K562 (cell line): ENCODE measurements at regions not wholly inside any gene's neighbourhood (a gene's known extent, or its start where the extent isn't known, plus 50 kb on each side); places are given as distances from the start of the nearest gene placed in this dataset.

Source experiments
- ATAC-seq: fragments of 200-7000 bp; cut with Tn5 transposase; 3 replicates; pipeline ENCODE4 v1.9.1; 2020; ENCODE audit warnings: moderate library complexity
- BruUV-seq: library from RNA; stranded (reverse); fragments of 400-500 nt; replicated peaks from 2 replicates; lab custom pipeline; 2021; lab: Mats Ljungman, UMichigan
- CTCF ChIA-PET: fragments of 300-600 bp; formaldehyde crosslinking; extraction: SDS; loops from one replicate; lab custom pipeline; 2021; ENCODE audit warnings: low intra/inter-chr PET ratio; lab: Yijun Ruan, JAX
- POLR2A ChIA-PET: fragments of 300-600, 350-650 bp; sonication (Branson Sonifier 250); formaldehyde crosslinking; extraction: SDS; loops from one replicate; lab custom pipeline; 2021; ENCODE audit warnings: antibody characterized with exemption, inconsistent platforms; lab: Yijun Ruan, JAX
- DNase-seq, 4 experiments: peaks; one replicate each; pipeline versions ENCODE4 v3.0.0 to v3.0.0-alpha.2; 2011 to 2018; ENCODE audit warnings: low spot score in 3 of 4, mixed read lengths in 3 of 4; ENCODE audit errors: extremely low read depth in 1 of 4
- FAIRE-seq: peaks from 2 replicates; lab custom pipeline; 2011; peaks lifted over from hg19 to GRCh38; lab: Jason Lieb, UNC
- H2AFZ ChIP-seq: 2 replicates; pipeline ENCODE4 v1.6.0; 2011; ENCODE audit warnings: low read depth, low read length, control low read depth, inconsistent platforms
- H3K27ac ChIP-seq: fragments of 200-600 bp; 3 replicates; pipeline ENCODE4 v1.8.0; 2011; ENCODE audit warnings: low read depth, mild to moderate bottlenecking, control low read depth, inconsistent platforms, low read length, moderate library complexity, mixed read lengths; ENCODE audit errors: extremely low read depth
- H3K27me3 ChIP-seq, 2 experiments: fragments of 300-600 bp in 1 of 2; 2 replicates in 1 of 2; 3 replicates in 1 of 2; pipeline versions ENCODE4 v1.6.0 to v1.8.0; 2011; ENCODE audit warnings: inconsistent platforms in 2 of 2, low read length in 2 of 2, mild to moderate bottlenecking in 1 of 2, mixed read lengths in 1 of 2, moderate library complexity in 1 of 2; ENCODE audit not compliant: control insufficient read depth in 2 of 2, insufficient read depth in 2 of 2
- H3K36me3 ChIP-seq: fragments of 300-600 bp; 3 replicates; pipeline ENCODE4 v1.8.0; 2011; ENCODE audit warnings: mild to moderate bottlenecking, low read length, inconsistent platforms; ENCODE audit not compliant: control insufficient read depth, insufficient read depth
- H3K4me1 ChIP-seq, 2 experiments: fragments of 200-600 bp in 1 of 2; replicated peaks in 1 of 2; 2 replicates in 1 of 2; 3 replicates in 1 of 2; pipeline versions ENCODE4 v1.5.1 to v1.8.0; 2011; ENCODE audit warnings: inconsistent platforms in 2 of 2, low read length in 2 of 2, mild to moderate bottlenecking in 1 of 2, mixed read lengths in 1 of 2, moderate library complexity in 1 of 2; ENCODE audit not compliant: control insufficient read depth in 2 of 2, insufficient read depth in 2 of 2
- H3K4me2 ChIP-seq: 2 replicates; pipeline ENCODE4 v1.6.1; 2011; ENCODE audit warnings: low read length, control low read depth, inconsistent platforms, mixed read lengths; ENCODE audit not compliant: insufficient read depth
- H3K4me3 ChIP-seq: fragments of 200-600 bp; sonication (generic), shearing (Covaris generic); 2 replicates; pipeline ENCODE4 v1.5.1; 2016; ENCODE audit warnings: control low read depth, inconsistent platforms
- H3K79me2 ChIP-seq: fragments of 200-600 bp; 3 replicates; pipeline ENCODE4 v1.8.0; 2011; ENCODE audit warnings: low read length, inconsistent platforms; ENCODE audit not compliant: control insufficient read depth, insufficient read depth
- H3K9ac ChIP-seq, 2 experiments: 2 replicates each; pipeline versions ENCODE4 v1.6.0 to v1.6.1; 2011; ENCODE audit warnings: low read depth in 2 of 2, low read length in 2 of 2, control low read depth in 1 of 2, inconsistent platforms in 1 of 2, mild to moderate bottlenecking in 1 of 2, mixed read lengths in 1 of 2; ENCODE audit not compliant: insufficient read depth in 1 of 2
- H3K9me1 ChIP-seq: one replicate; pipeline ENCODE4 v1.6.0; 2011; ENCODE audit warnings: inconsistent platforms, mild to moderate bottlenecking, low read length, moderate library complexity; ENCODE audit not compliant: control insufficient read depth, insufficient read depth
- H3K9me3 ChIP-seq: replicated peaks from 2 replicates; pipeline ENCODE4 v1.5.1; 2011; ENCODE audit warnings: low read depth, low read length, inconsistent platforms; ENCODE audit not compliant: control insufficient read depth, insufficient read depth
- H4K20me1 ChIP-seq: replicated peaks from 2 replicates; pipeline ENCODE4 v1.6.1; 2011; ENCODE audit warnings: low read length, inconsistent platforms, mixed read lengths; ENCODE audit not compliant: control insufficient read depth, insufficient read depth
- CBFA2T3 ChIP-seq: fragments of 450-650 bp; IDR thresholded peaks from 2 replicates; pipeline ENCODE4 v1.6.1; 2017
- FOXA1 ChIP-seq: fragments of 450-650 bp; IDR thresholded peaks from 2 replicates; pipeline ENCODE4 v1.6.1; 2016; ENCODE audit warnings: mild to moderate bottlenecking, borderline replicate concordance
- FOXK1 ChIP-seq: sonication (generic); formaldehyde crosslinking; IDR thresholded peaks from 2 replicates; pipeline ENCODE4 v1.8.0; 2022; ENCODE audit warnings: missing genetic modification reagents, mild to moderate bottlenecking, borderline replicate concordance
- GABPB2 ChIP-seq: fragments of 250-450 bp; sonication (Bioruptor Pico); conservative IDR thresholded peaks from 2 replicates; pipeline ENCODE4 v1.5.1; 2021; ENCODE audit warnings: mild to moderate bottlenecking
- HINFP ChIP-seq: fragments of 450-650 bp; conservative IDR thresholded peaks from 2 replicates; pipeline ENCODE4 v1.6.1; 2016; ENCODE audit warnings: missing genetic modification characterization, low read depth, mild to moderate bottlenecking, control low read depth, missing compliant biosample characterization
- HNRNPUL1 ChIP-seq: fragments of 200-400 bp; formaldehyde crosslinking; IDR thresholded peaks from 2 replicates; pipeline ENCODE4 v1.6.1; 2017; ENCODE audit warnings: low read length
- IRF2 ChIP-seq: sonication (generic); formaldehyde crosslinking; IDR thresholded peaks from 2 replicates; pipeline ENCODE4 v1.8.1; 2022; ENCODE audit warnings: mild to moderate bottlenecking, missing genetic modification reagents
- JUN ChIP-seq, 2 experiments: sonication (generic) in 1 of 2; formaldehyde crosslinking in 1 of 2; IDR thresholded peaks; 2 replicates each; pipeline versions ENCODE4 v1.6.1 to v1.8.0; 2012 to 2022; ENCODE audit warnings: borderline replicate concordance in 2 of 2, mild to moderate bottlenecking in 2 of 2, improper control_type of control experiment in 1 of 2, low read depth in 1 of 2, low read length in 1 of 2, missing genetic modification reagents in 1 of 2
- PHB ChIP-seq: fragments of 250-450 bp; sonication (Bioruptor Pico); IDR thresholded peaks from 2 replicates; pipeline ENCODE4 v1.5.0; 2021
- SMC3 ChIP-seq: conservative IDR thresholded peaks from 2 replicates; pipeline ENCODE4 v1.6.1; 2011; ENCODE audit warnings: low read depth, low read length, improper control_type of control experiment; ENCODE audit not compliant: insufficient read depth
- THRAP3 ChIP-seq: fragments of 450-650 bp; IDR thresholded peaks from 2 replicates; pipeline ENCODE4 v1.6.1; 2016; ENCODE audit warnings: mild to moderate bottlenecking, inconsistent platforms, borderline replicate concordance
- ZBTB17 ChIP-seq: fragments of 450-650 bp; formaldehyde crosslinking; IDR thresholded peaks from 2 replicates; pipeline ENCODE4 v1.4.0; 2020; ENCODE audit warnings: mild to moderate bottlenecking
- ZFP91 ChIP-seq: sonication (generic); formaldehyde crosslinking; IDR thresholded peaks from 2 replicates; pipeline ENCODE4 v1.8.0; 2022; ENCODE audit warnings: mild to moderate bottlenecking, missing genetic modification reagents
- ZNF609 ChIP-seq: sonication (generic); formaldehyde crosslinking; IDR thresholded peaks from 2 replicates; pipeline ENCODE4 v1.8.1; 2023; ENCODE audit warnings: missing genetic modification reagents, mild to moderate bottlenecking, borderline replicate concordance
- WGBS: fragments of 100-300 bp; shearing (Covaris generic); methylation state at CpG from one replicate; pipeline ENCODE4 v1.1.6; 2016; ENCODE audit warnings: low coverage, mixed read lengths; ENCODE audit not compliant: insufficient coverage; ENCODE audit errors: missing lambda C conversion rate; 5-methylcytosine and 5-hydroxymethylcytosine counted together
- in situ Hi-C: fragments of 300-500 bp; cut with MboI; formaldehyde crosslinking; loops from 4 replicates; pipeline ENCODE4 v1.15.0; 2018; ENCODE audit warnings: inconsistent platforms, mixed read lengths
- intact Hi-C: fragments of 100-400 bp; cut with micrococcal nuclease; formaldehyde crosslinking; loops from 2 replicates; pipeline ENCODE4 v1.14.2; 2022

GRCh38 chr9:11546231-11546630 lies 933.4 kb upstream of the PTPRD start (continued):
- TF ChIP-seq ZNF609 (CRISPR knock-in tag) (no peak), HINFP (tag) (no peak), ZBTB17 (CRISPR knock-in tag) (no peak)

GRCh38 chr9:11549311-11549794 lies 936.6 kb upstream of the PTPRD start:
- Histone ChIP-seq H3K4me1 (no peaks in the 10 kb centered on the region), H3K4me3 (no peak overlapping the region), H3K27me3 (no peaks in the 10 kb centered on the region), H3K27ac (no peak overlapping the region), H3K9ac (no peak overlapping the region), H3K36me3 (no peaks in the 10 kb centered on the region), H3K4me2 (no peak overlapping the region), H4K20me1 (no peaks in the 10 kb centered on the region), H3K9me3 (no peaks in the 10 kb centered on the region), H2AFZ (no peak overlapping the region), H3K9me1 (no peaks in the 10 kb centered on the region), H3K79me2 (no peaks in the 10 kb centered on the region)
- CTCF ChIA-PET = no interaction called here
- DNase-seq (no peak), FAIRE-seq (no peak), ATAC-seq (no peak)
- no TSS peak for BruUV-seq
- in situ Hi-C loops = no loop called here
- intact Hi-C loops = no loop called here
- POLR2A ChIA-PET = no interaction called here
- WGBS = 0% methylated on average over 7 of the region's 7 CpGs
- TF ChIP-seq CBFA2T3 = no peak
- no peak for TF ChIP-seq FOXK1 (CRISPR knock-in tag)
- TF ChIP-seq HNRNPUL1 = no peak
- TF ChIP-seq SMC3 = no peak
- TF ChIP-seq ZFP91 = no peak
- TF ChIP-seq JUN (IDR thresholded peaks at IDR 0.05; ENCODE audit: borderline replicate concordance, low read depth, low read length) = no peak
- TF ChIP-seq JUN (CRISPR knock-in tag; IDR thresholded peaks at IDR 0.05; ENCODE audit: borderline replicate concordance) = no peak
- TF ChIP-seq GABPB2 (CRISPR knock-in tag) = no peak
- no peak for TF ChIP-seq IRF2 (CRISPR knock-in tag)
- TF ChIP-seq FOXA1 = no peak
- no peak for TF ChIP-seq THRAP3
- no peak for TF ChIP-seq PHB (CRISPR knock-in tag)
